A673 (cell line): ENCODE measurements at regions not wholly inside any gene's neighbourhood (a gene's known extent, or its start where the extent isn't known, plus 50 kb on each side); places are given as distances from the start of the nearest gene placed in this dataset.

Experiments used
- BruUV-seq: library from RNA; stranded (reverse); fragments of 400-500 nt; replicated peaks from 2 replicates; lab custom pipeline; 2021; lab: Mats Ljungman, UMichigan
- CTCF ChIA-PET: fragments of 300-600 bp; sonication (Branson Sonifier 250); formaldehyde crosslinking; loops from one replicate; lab custom pipeline; 2022; ENCODE audit warnings: antibody characterized with exemption; lab: Charles Lee
- POLR2A ChIA-PET: fragments of 300-600 bp; sonication (Branson Sonifier 250); formaldehyde crosslinking; loops from one replicate; lab custom pipeline; 2022; ENCODE audit warnings: antibody characterized with exemption; ENCODE audit not compliant: low non-redundant PET; lab: Charles Lee
- DNase-seq: peaks from one replicate; pipeline ENCODE4 v3.0.0-alpha.2; 2015; ENCODE audit warnings: low spot score
- H3K27ac ChIP-seq: fragments of 200-600 bp; sonication (generic); 2 replicates; pipeline ENCODE4 v1.5.1; 2016; ENCODE audit warnings: mixed run types, low read depth, mild to moderate bottlenecking, mixed read lengths, antibody characterized with exemption, low read length; ENCODE audit not compliant: poor library complexity, severe bottlenecking
- H3K27me3 ChIP-seq: fragments of 200-600 bp; sonication (generic); replicated peaks from 2 replicates; pipeline ENCODE4 v1.6.1; 2017; ENCODE audit warnings: mixed run types, low read depth, mild to moderate bottlenecking, mixed read lengths, antibody characterized with exemption, low read length; ENCODE audit not compliant: insufficient read depth, poor library complexity
- H3K36me3 ChIP-seq: fragments of 200-600 bp; sonication (generic); 2 replicates; pipeline ENCODE4 v1.6.1; 2016; ENCODE audit warnings: mixed run types, mild to moderate bottlenecking, mixed read lengths, antibody characterized with exemption, low read length; ENCODE audit not compliant: insufficient read depth, poor library complexity, severe bottlenecking
- H3K4me1 ChIP-seq: fragments of 200-600 bp; sonication (generic); 2 replicates; pipeline ENCODE4 v1.6.1; 2017; ENCODE audit warnings: mixed run types, mild to moderate bottlenecking, mixed read lengths, antibody characterized with exemption, low read length; ENCODE audit not compliant: insufficient read depth, poor library complexity, severe bottlenecking
- H3K4me3 ChIP-seq: fragments of 200-600 bp; sonication (generic); 2 replicates; pipeline ENCODE4 v1.5.1; 2016; ENCODE audit warnings: low read depth, mixed run types, mild to moderate bottlenecking, mixed read lengths, low read length; ENCODE audit not compliant: poor library complexity, severe bottlenecking
- H3K9me3 ChIP-seq: fragments of 200-600 bp; sonication (generic); 2 replicates; pipeline ENCODE4 v1.6.1; 2016; ENCODE audit warnings: mixed run types, low read depth, mild to moderate bottlenecking, mixed read lengths, antibody characterized with exemption, low read length; ENCODE audit not compliant: poor library complexity, severe bottlenecking
- CTCF ChIP-seq: fragments of 300-800, 200-600 bp; sonication (generic); conservative IDR thresholded peaks from 2 replicates; pipeline ENCODE4 v1.5.1; 2017; ENCODE audit warnings: low read depth, mild to moderate bottlenecking, antibody characterized with exemption, low read length, moderate library complexity, mixed read lengths
- EZH2 ChIP-seq: fragments of 200-600 bp; sonication (generic); IDR thresholded peaks from 2 replicates; pipeline ENCODE4 v1.6.1; 2017; ENCODE audit warnings: borderline replicate concordance, low read depth, mild to moderate bottlenecking, mixed read lengths, antibody characterized with exemption, low read length; ENCODE audit not compliant: poor library complexity, severe bottlenecking
- intact Hi-C: fragments of 100-400 bp; cut with micrococcal nuclease; formaldehyde crosslinking; loops from one replicate; pipeline ENCODE4 v1.10.0; 2022; ENCODE audit not compliant: unreplicated experiment

DNA sequence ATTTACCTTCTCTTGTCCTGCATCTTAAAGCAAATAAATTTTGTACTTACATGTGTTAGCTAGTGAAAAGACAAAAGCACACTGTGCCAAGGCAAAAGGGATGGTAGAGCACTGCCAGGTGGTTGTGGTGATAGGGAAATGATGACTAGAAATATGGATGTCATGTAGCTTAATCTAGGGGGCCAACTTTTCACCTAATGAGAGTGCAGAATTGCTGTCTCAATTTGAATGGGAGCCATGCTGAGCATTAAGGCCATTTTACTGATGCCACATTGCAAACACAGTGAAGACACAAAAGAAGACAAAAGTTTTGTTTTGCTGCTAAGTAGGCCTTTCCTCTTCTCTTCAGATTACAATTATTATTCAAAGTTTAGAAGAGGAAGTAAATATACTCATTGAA lies 274.7 kb downstream of the PDCD6IP start:
- no peak overlapping the region for H3K27ac ChIP-seq
- no peaks in the 10 kb centered on the region for H3K9me3 ChIP-seq
- no peak overlapping the region for H3K4me3 ChIP-seq

DNA sequence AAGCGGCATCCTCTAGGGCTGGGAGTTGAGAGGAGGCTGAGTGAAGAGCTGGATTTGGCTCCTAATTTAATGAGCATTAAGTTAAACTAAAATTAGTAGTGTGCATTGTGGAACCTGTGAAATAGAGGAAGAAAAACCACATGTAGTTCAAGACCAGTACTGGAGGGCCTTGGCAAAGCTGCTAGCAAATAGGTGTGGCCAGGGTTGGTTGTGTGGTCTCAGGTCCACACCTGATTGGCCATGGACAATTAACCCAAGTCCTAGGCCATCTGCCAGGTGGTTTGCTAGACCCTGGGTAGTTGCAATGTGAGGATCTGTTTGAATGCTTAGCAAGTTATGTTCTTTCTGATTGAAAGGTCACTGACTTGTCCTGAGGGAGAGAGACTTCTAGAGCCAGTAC lies 275.5 kb downstream of the PDCD6IP start:
- ChIA-PET POLR2A (no interaction called here), CTCF (no interaction called here)
- Histone ChIP-seq H3K27ac (no peak overlapping the region), H3K9me3 (no peaks in the 10 kb centered on the region), H3K36me3 (no peaks in the 10 kb centered on the region), H3K4me1 (peaks cover 32% of the 10 kb centered on the region), H3K4me3 (no peak overlapping the region), H3K27me3 (no peaks in the 10 kb centered on the region)
- TF ChIP-seq EZH2 (no peak), CTCF (no peak)
- BruUV-seq, result no TSS peak
- intact Hi-C loops, result no loop called here
- DNase-seq, result no peak

More for the DNA sequence above, 274.7 kb downstream of the PDCD6IP start:
- ChIA-PET CTCF (no interaction called here), POLR2A (no interaction called here)
- Histone ChIP-seq H3K27me3 (no peaks in the 10 kb centered on the region), H3K36me3 (no peaks in the 10 kb centered on the region), H3K4me1 (peaks cover 26% of the 10 kb centered on the region)
- intact Hi-C loops, result no loop called here
- no peak for DNase-seq
- BruUV-seq, result no TSS peak
- no peak for TF ChIP-seq CTCF
- no peak for TF ChIP-seq EZH2

DNA sequence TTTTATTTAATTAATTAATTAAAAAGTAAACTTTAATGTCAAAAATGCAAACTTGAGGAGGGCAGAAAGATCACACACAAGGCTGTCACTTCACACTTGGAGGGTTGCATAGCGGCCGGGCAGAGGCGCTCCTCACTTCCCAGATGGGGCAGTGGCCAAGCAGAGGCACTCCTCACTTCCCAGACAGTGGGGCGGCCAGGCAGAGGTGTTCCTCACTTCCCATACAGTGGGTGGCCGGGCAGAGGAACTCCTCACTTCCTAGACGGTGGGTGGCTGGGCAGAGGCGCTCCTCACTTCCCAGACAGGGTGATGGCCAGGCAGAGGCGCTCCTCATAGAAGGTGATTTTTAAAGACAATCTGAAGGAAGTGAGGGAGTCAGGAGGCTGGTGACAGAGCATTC lies 277.5 kb downstream of the PDCD6IP start:
- Histone ChIP-seq H3K36me3 (no peaks in the 10 kb centered on the region), H3K27me3 (no peaks in the 10 kb centered on the region), H3K4me3 (no peak overlapping the region), H3K4me1 (peaks cover 34% of the 10 kb centered on the region), H3K9me3 (no peaks in the 10 kb centered on the region), H3K27ac (no peak overlapping the region)
- BruUV-seq, result no TSS peak
- CTCF ChIA-PET, result no interaction called here
- intact Hi-C loops, result no loop called here
- TF ChIP-seq EZH2 (no peak), CTCF (no peak)
- DNase-seq, result no peak
- POLR2A ChIA-PET, result no interaction called here
